ENCODE measurements at regions not wholly inside any gene's neighbourhood (a gene's known extent, or its start where the extent isn't known, plus 50 kb on each side); places are given as distances from the start of the nearest gene placed in this dataset.

DNA sequence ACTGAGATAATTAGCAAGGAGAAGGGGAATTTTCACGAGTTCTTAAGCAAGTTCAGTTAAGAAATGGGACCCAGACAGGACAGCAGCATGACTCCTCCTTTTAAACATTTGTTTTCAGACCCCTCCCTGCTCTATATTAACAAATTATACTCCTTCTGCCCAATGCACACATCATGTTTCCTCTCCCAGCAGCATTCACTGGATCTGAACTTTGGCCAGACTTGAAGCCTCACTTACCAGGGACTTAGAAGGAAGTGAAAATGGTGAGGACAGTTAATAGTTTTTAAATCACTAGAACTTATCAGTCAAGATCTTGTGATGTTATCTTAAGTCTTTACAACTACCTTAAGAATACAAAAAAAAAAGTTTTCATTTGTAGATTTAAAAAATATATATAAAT lies 1174.7 kb upstream of the MAP3K7 start:
- H3K27ac ChIP-seq = no peak overlapping the region
- TF ChIP-seq CTCF (conservative IDR thresholded peaks at IDR 0.05; ENCODE audit: low read depth) = no peak
- ChIA-PET CTCF (no interaction called here), POLR2A (ENCODE audit: low non-redundant PET) (no interaction called here)
- DNase-seq (ENCODE audit: low spot score) = no peak

GRCh38 chr6:91754691-91755090 lies 1167.8 kb upstream of the MAP3K7 start:
- DNase-seq (ENCODE audit: low spot score) = no peak
- POLR2A ChIA-PET (ENCODE audit: low non-redundant PET) = no interaction called here
- CTCF ChIA-PET = no interaction called here
- no peak for TF ChIP-seq CTCF (conservative IDR thresholded peaks at IDR 0.05; ENCODE audit: low read depth)
- H3K27ac ChIP-seq = no peak overlapping the region

DNA sequence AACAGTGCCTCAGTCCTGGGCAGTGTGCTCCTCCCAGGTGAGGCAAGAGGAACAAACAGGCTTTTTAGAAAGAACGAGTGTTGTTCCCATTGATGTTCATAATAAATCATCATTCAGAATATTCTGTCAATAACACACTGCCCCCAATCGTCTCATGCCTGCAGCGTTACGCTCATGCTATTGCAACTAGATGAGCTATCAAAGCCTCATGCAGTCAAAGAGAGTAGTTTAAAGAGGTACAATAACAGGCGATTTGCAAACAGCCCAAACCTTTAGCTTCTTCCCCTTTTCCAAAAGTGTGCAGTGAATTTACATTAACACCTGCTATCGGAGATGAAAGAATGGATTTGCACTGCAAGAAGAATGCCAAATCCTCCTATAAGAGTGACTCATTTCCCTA lies 1164.7 kb upstream of the MAP3K7 start:
- H3K27ac ChIP-seq = no peak overlapping the region
- POLR2A ChIA-PET (ENCODE audit: low non-redundant PET) = no interaction called here
- CTCF ChIA-PET = no interaction called here
- no peak for DNase-seq (ENCODE audit: low spot score)
- TF ChIP-seq CTCF (conservative IDR thresholded peaks at IDR 0.05; ENCODE audit: low read depth) = no peak

GRCh38 chr6:91744566-91744965 lies 1157.7 kb upstream of the MAP3K7 start:
- POLR2A ChIA-PET (ENCODE audit: low non-redundant PET) = no interaction called here
- CTCF ChIA-PET = interaction anchor here (0.6 kb wide), 1 partner anchor 1470 kb away, joined by 4 read pairs; no protein-coding TSS in a partner anchor
- DNase-seq (ENCODE audit: low spot score) = no peak
- no peak overlapping the region for H3K27ac ChIP-seq
- TF ChIP-seq CTCF (conservative IDR thresholded peaks at IDR 0.05; ENCODE audit: low read depth) = no peak

DNA sequence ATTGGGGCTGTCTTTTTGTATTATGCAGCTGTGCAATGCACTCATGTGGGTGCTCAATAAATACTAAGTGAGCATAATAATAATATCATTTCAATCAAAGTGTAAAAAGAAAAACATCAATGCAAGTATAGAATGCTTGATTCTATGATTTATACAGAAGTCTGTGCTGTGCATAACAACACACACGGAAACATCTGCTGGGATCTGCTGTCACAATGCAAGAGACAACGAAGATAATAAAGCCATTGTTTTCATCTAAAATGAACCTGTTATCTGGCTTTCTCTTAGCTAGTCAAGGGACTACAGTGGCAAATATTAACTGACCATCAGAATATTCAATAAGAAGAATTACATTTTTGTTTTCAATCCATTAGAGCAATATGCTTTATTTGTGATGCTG lies 1156.9 kb upstream of the MAP3K7 start:
- DNase-seq (ENCODE audit: low spot score) = no peak
- no peak overlapping the region for H3K27ac ChIP-seq
- TF ChIP-seq CTCF (conservative IDR thresholded peaks at IDR 0.05; ENCODE audit: low read depth) = no peak
- POLR2A ChIA-PET (ENCODE audit: low non-redundant PET) = interaction anchor here (0.6 kb wide), 1 partner anchor 166 kb away, joined by 6 read pairs; no protein-coding TSS in a partner anchor
- CTCF ChIA-PET = no interaction called here

- no peak for DNase-seq (ENCODE audit: low spot score)
- no peak for TF ChIP-seq CTCF (conservative IDR thresholded peaks at IDR 0.05; ENCODE audit: low read depth)
- POLR2A ChIA-PET (ENCODE audit: low non-redundant PET) = no interaction called here
- CTCF ChIA-PET = interaction anchor here (0.7 kb wide), 1 partner anchor 90 kb away, joined by 4 read pairs; no protein-coding TSS in a partner anchor
- H3K27ac ChIP-seq = no peak overlapping the region
Observed at GRCh38 chr6:91731939-91732338, 1145.1 kb upstream of the MAP3K7 start.

GRCh38 chr6:91730710-91731109 lies 1143.8 kb upstream of the MAP3K7 start:
- CTCF ChIA-PET = interaction anchor here (0.6 kb wide), 1 partner anchor 345 kb away, joined by 3 read pairs; no protein-coding TSS in a partner anchor
- TF ChIP-seq CTCF (conservative IDR thresholded peaks at IDR 0.05; ENCODE audit: low read depth) = no peak
- POLR2A ChIA-PET (ENCODE audit: low non-redundant PET) = no interaction called here
- no peak overlapping the region for H3K27ac ChIP-seq
- no peak for DNase-seq (ENCODE audit: low spot score)
